H9 (cell line): ENCODE measurements at regions not wholly inside any gene's neighbourhood (a gene's known extent, or its start where the extent isn't known, plus 50 kb on each side); places are given as distances from the start of the nearest gene placed in this dataset.

Experiments
- DNase-seq: peaks from one replicate; pipeline ENCODE4 v3.0.0-alpha.2; 2017
- H2AFZ ChIP-seq: one replicate; pipeline ENCODE4 v1.6.1; 2013; ENCODE audit warnings: mild to moderate bottlenecking, low read length, control low read depth, moderate library complexity
- H2AK5ac ChIP-seq: 2 replicates; pipeline ENCODE4 v1.6.1; 2013; ENCODE audit warnings: low read length, control low read depth, mixed read lengths; ENCODE audit not compliant: insufficient read length
- H2BK120ac ChIP-seq: one replicate; pipeline ENCODE4 v1.6.1; 2013; ENCODE audit warnings: low read depth, mild to moderate bottlenecking, low read length, control low read depth, inconsistent platforms; ENCODE audit not compliant: poor library complexity, severe bottlenecking
- H2BK12ac ChIP-seq: 2 replicates; pipeline ENCODE4 v1.6.1; 2013; ENCODE audit warnings: low read length, control low read depth, mixed read lengths, low read depth; ENCODE audit not compliant: insufficient read length
- H2BK15ac ChIP-seq: 2 replicates; pipeline ENCODE4 v1.6.1; 2013; ENCODE audit warnings: low read depth, low read length, control low read depth
- H2BK20ac ChIP-seq: one replicate; pipeline ENCODE4 v1.6.1; 2013; ENCODE audit warnings: low read depth, mild to moderate bottlenecking, low read length, control low read depth, inconsistent platforms; ENCODE audit not compliant: poor library complexity, severe bottlenecking
- H2BK5ac ChIP-seq: 2 replicates; pipeline ENCODE4 v1.6.1; 2013; ENCODE audit warnings: low read length, control low read depth, mixed read lengths; ENCODE audit not compliant: insufficient read length
- H3K14ac ChIP-seq: 2 replicates; pipeline ENCODE4 v1.6.1; 2013; ENCODE audit warnings: low read length, control low read depth; ENCODE audit not compliant: insufficient read depth
- H3K18ac ChIP-seq: 2 replicates; pipeline ENCODE4 v1.6.1; 2013; ENCODE audit warnings: low read depth, mild to moderate bottlenecking, mixed read lengths, low read length, control low read depth; ENCODE audit not compliant: insufficient read length
- H3K23ac ChIP-seq: 2 replicates; pipeline ENCODE4 v1.6.1; 2013; ENCODE audit warnings: low read length, control low read depth, mixed read lengths, low read depth; ENCODE audit not compliant: insufficient read length
- H3K23me2 ChIP-seq: 2 replicates; pipeline ENCODE4 v1.6.1; 2013; ENCODE audit warnings: low read depth, mild to moderate bottlenecking, mixed read lengths, low read length, control low read depth; ENCODE audit not compliant: insufficient read length, poor library complexity, severe bottlenecking
- H3K27ac ChIP-seq: 2 replicates; pipeline ENCODE4 v1.5.1; 2013; ENCODE audit warnings: low read length, control low read depth, mixed read lengths, low read depth; ENCODE audit not compliant: insufficient read length
- H3K27me3 ChIP-seq: 2 replicates; pipeline ENCODE4 v1.6.1; 2013; ENCODE audit warnings: low read length, control low read depth, inconsistent platforms; ENCODE audit not compliant: insufficient read depth
- H3K4ac ChIP-seq: 2 replicates; pipeline ENCODE4 v1.6.1; 2013; ENCODE audit warnings: low read depth, mild to moderate bottlenecking, control low read depth, inconsistent platforms, low read length, moderate library complexity
- H3K4me1 ChIP-seq: 2 replicates; pipeline ENCODE4 v1.6.1; 2013; ENCODE audit warnings: low read length, control low read depth, inconsistent platforms; ENCODE audit not compliant: insufficient read depth
- H3K4me2 ChIP-seq: 2 replicates; pipeline ENCODE4 v1.6.1; 2013; ENCODE audit warnings: low read length, control low read depth, mixed read lengths; ENCODE audit not compliant: insufficient read length, insufficient read depth
- H3K56ac ChIP-seq: 2 replicates; pipeline ENCODE4 v1.6.1; 2013; ENCODE audit warnings: low read depth, mild to moderate bottlenecking, mixed read lengths, low read length, control low read depth; ENCODE audit not compliant: insufficient read length
- H3K79me1 ChIP-seq: 2 replicates; pipeline ENCODE4 v1.6.1; 2013; ENCODE audit warnings: low read depth, mild to moderate bottlenecking, moderate library complexity, low read length, control low read depth, inconsistent platforms; ENCODE audit not compliant: insufficient read depth, poor library complexity, severe bottlenecking
- H3K79me2 ChIP-seq: 2 replicates; pipeline ENCODE4 v1.6.1; 2013; ENCODE audit warnings: low read length, control low read depth, inconsistent platforms; ENCODE audit not compliant: insufficient read depth
- H3K9ac ChIP-seq: 2 replicates; pipeline ENCODE4 v1.6.1; 2013; ENCODE audit warnings: low read length, control low read depth, mixed read lengths; ENCODE audit not compliant: insufficient read length; ENCODE audit errors: extremely low read depth
- H3K9me3 ChIP-seq: one replicate; pipeline ENCODE4 v1.6.1; 2013; ENCODE audit warnings: low read depth, low read length, inconsistent platforms; ENCODE audit not compliant: control insufficient read depth
- H3T11ph ChIP-seq: one replicate; pipeline ENCODE4 v1.6.1; 2013; ENCODE audit warnings: mild to moderate bottlenecking, low read length, control low read depth, inconsistent platforms
- H4K20me1 ChIP-seq: one replicate; pipeline ENCODE4 v1.6.1; 2013; ENCODE audit not compliant: control insufficient read depth, insufficient read length, insufficient read depth
- H4K5ac ChIP-seq: 2 replicates; pipeline ENCODE4 v1.6.1; 2013; ENCODE audit warnings: low read depth, mild to moderate bottlenecking, mixed read lengths, low read length, control low read depth; ENCODE audit not compliant: insufficient read length
- H4K8ac ChIP-seq: replicated peaks from 2 replicates; pipeline ENCODE4 v1.6.1; 2013; ENCODE audit warnings: low read length, control low read depth, mixed read lengths, low read depth; ENCODE audit not compliant: insufficient read length
- H4K91ac ChIP-seq: 2 replicates; pipeline ENCODE4 v1.6.1; 2013; ENCODE audit warnings: low read depth, mild to moderate bottlenecking, moderate library complexity, mixed read lengths, low read length, control low read depth; ENCODE audit not compliant: insufficient read length
- H3K27ac Mint-ChIP-seq, 3 experiments: 2 replicates in 2 of 3; 3 replicates in 1 of 3; pipeline ENCODE4 v1.8.0; 2020 to 2021; ENCODE audit warnings: mixed read lengths in 3 of 3, mild to moderate bottlenecking in 1 of 3, moderate library complexity in 1 of 3
- H3K27me3 Mint-ChIP-seq: 2 replicates; pipeline ENCODE4 v1.8.0; 2021; ENCODE audit warnings: low read depth, mild to moderate bottlenecking, moderate library complexity, mixed read lengths
- H3K36me3 Mint-ChIP-seq, 3 experiments: 2 replicates in 2 of 3; 3 replicates in 1 of 3; pipeline ENCODE4 v1.8.0; 2020 to 2021; ENCODE audit warnings: low read depth in 3 of 3, mixed read lengths in 3 of 3; ENCODE audit not compliant: insufficient read depth in 1 of 3
- H3K4me1 Mint-ChIP-seq, 2 experiments: 2 replicates each; pipeline ENCODE4 v1.8.0; 2020; ENCODE audit warnings: mixed read lengths in 2 of 2
- H3K4me3 Mint-ChIP-seq, 2 experiments: 2 replicates in 1 of 2; 3 replicates in 1 of 2; pipeline ENCODE4 v1.8.0; 2020 to 2021; ENCODE audit warnings: mild to moderate bottlenecking in 2 of 2, mixed read lengths in 2 of 2, moderate library complexity in 1 of 2
- H3K9me3 Mint-ChIP-seq, 2 experiments: 2 replicates in 1 of 2; 3 replicates in 1 of 2; pipeline ENCODE4 v1.8.0; 2020; ENCODE audit warnings: mild to moderate bottlenecking in 2 of 2, mixed read lengths in 2 of 2, moderate library complexity in 1 of 2
- CTCF ChIP-seq: fragments of 200-600 bp; sonication (generic); conservative IDR thresholded peaks from 3 replicates; pipeline ENCODE4 v1.8.0; 2021; ENCODE audit warnings: antibody characterized with exemption, mild to moderate bottlenecking
- WGBS: extraction: QIAGEN DNeasy Blood & Tissue Kit; methylation state at CpG from one replicate; pipeline ENCODE4 v1.1.7; 2013; ENCODE audit warnings: missing lambda C conversion rate, low lambda C conversion rate, mixed read lengths; ENCODE audit not compliant: insufficient read length; ENCODE audit errors: extremely low coverage; 5-methylcytosine and 5-hydroxymethylcytosine counted together

- H2BK120ac ChIP-seq = no peak overlapping the region
- H3T11ph ChIP-seq = no peak overlapping the region
- peak; percentile 89 for DNase-seq
- H3K4me2 ChIP-seq = no peak overlapping the region
- H3K36me3 Mint-ChIP-seq = no peaks in the 10 kb centered on the region; a peak in 1 of 7 replicates
- no peak overlapping the region for H3K14ac ChIP-seq
- no peaks in the 10 kb centered on the region for H3K79me1 ChIP-seq
- no peak overlapping the region for H4K8ac ChIP-seq
- no peak overlapping the region for H2AFZ ChIP-seq
- H4K20me1 ChIP-seq = no peaks in the 10 kb centered on the region
- H3K79me2 ChIP-seq = no peaks in the 10 kb centered on the region
- H3K56ac ChIP-seq = no peak overlapping the region
- H3K9ac ChIP-seq = no peak overlapping the region
- TF ChIP-seq CTCF = peak; percentile 93
- H3K4me3 Mint-ChIP-seq = no peak overlapping the region
- peaks cover 7 to 9% of the 10 kb centered on the region in 2 experiments for H3K4me1 Mint-ChIP-seq
- H2AK5ac ChIP-seq = no peak overlapping the region
- peaks cover 0 to 3% of the 10 kb centered on the region in 2 experiments; a peak in 2 of 5 replicates for H3K9me3 Mint-ChIP-seq
- H2BK5ac ChIP-seq = no peak overlapping the region
- no peaks in the 10 kb centered on the region for H3K27me3 Mint-ChIP-seq
- H4K91ac ChIP-seq = no peak overlapping the region
- no peaks in the 10 kb centered on the region for H3K27me3 ChIP-seq
- no peaks in the 10 kb centered on the region for H3K9me3 ChIP-seq
- H4K5ac ChIP-seq = no peak overlapping the region
- H3K23me2 ChIP-seq = no peaks in the 10 kb centered on the region
- H3K27ac Mint-ChIP-seq = peak overlapping the region in 1 of 3 experiments; percentile 75; a peak in 3 of 7 replicates
- no peak overlapping the region for H3K4ac ChIP-seq
- no peak overlapping the region for H2BK20ac ChIP-seq
- no peaks in the 10 kb centered on the region for H3K4me1 ChIP-seq
- no peak overlapping the region for H3K23ac ChIP-seq
- H3K27ac ChIP-seq = no peak overlapping the region
- no peak overlapping the region for H2BK15ac ChIP-seq
- no peak overlapping the region for H2BK12ac ChIP-seq
- WGBS = no CpG with 5 or more reads among the region's 3 CpGs
- no peak overlapping the region for H3K18ac ChIP-seq
Measured at GRCh38 chr17:53032861-53033271, 789.9 kb upstream of the KIF2B start.
